Urothelium cell line (cell line): ENCODE measurements at regions not wholly inside any gene's neighbourhood (a gene's known extent, or its start where the extent isn't known, plus 50 kb on each side); places are given as distances from the start of the nearest gene placed in this dataset.
"Not testable (repeated sequence)": the region's sequence is repeated elsewhere in the genome, so short reads cannot be mapped to it uniquely, and the experiment has no call there.

Source experiments
- DNase-seq: peaks from one replicate; pipeline ENCODE4 v3.0.0; 2011; ENCODE audit warnings: low spot score, mixed read lengths
- FAIRE-seq: peaks from 2 replicates; lab custom pipeline; 2011; peaks lifted over from hg19 to GRCh38; lab: Jason Lieb, UNC

- DNase-seq (no peak), FAIRE-seq (no peak)
Observed at GRCh38 chr5:102068870-102069269, 227.2 kb downstream of the SLCO4C1 start.

- FAIRE-seq, result no peak
- DNase-seq, result no peak
Observed at GRCh38 chr5:102049517-102049916, 246.6 kb downstream of the SLCO4C1 start.

DNA sequence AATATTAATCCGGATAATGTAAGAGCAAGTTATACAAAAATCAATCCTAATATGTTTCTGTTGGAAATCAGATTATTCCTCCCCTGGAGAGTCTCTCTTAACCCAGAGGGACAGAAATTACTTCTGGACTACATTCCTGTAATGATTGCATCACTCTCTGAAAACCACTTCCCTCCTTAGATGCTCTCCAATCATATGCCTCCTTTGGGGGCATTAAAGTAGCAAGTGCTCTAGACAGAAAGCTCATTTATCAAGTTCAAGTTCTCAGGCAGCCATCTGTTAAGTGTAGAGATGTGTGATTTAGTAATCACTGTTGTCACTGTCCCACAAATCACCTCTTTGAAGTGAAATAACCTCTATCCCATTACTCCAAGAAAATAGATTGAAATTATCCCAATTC, 247.1 kb downstream of the SLCO4C1 start:
- no peak for DNase-seq
- no peak for FAIRE-seq

- FAIRE-seq, DNase-seq: not testable (repeated sequence)
Observed at GRCh38 chr5:102047073-102047472, 249.0 kb downstream of the SLCO4C1 start.

- DNase-seq, result no peak
- FAIRE-seq, result no peak
Observed at GRCh38 chr5:102040326-102040725, 255.8 kb downstream of the SLCO4C1 start.

- DNase-seq (no peak), FAIRE-seq (no peak)
Observed at GRCh38 chr5:102036927-102037326, 259.2 kb downstream of the SLCO4C1 start.

DNA sequence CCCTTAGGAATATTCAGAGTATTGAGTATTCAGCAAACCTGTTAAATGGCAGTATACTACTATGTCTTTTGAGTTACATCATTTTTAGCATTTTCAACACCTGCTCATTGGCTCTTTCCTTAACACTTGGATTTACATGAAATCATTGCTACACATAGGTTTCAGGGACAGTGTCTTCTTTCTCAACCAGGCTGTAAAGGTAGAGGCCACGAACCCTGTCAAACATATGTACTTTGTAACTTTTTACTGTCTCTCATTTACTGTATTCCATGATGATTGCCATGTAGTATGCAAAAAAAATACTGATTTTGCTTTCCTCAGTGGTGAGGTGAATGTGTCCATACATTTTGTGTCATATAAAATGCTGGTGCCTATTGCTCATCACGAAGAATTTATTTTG, 264.4 kb downstream of the SLCO4C1 start:
- no peak for FAIRE-seq

GRCh38 chr5:102018690-102019089, 277.4 kb downstream of the SLCO4C1 start:
- no peak for DNase-seq
- FAIRE-seq, result no peak

More for the DNA sequence above, 264.4 kb downstream of the SLCO4C1 start:
- DNase-seq, result no peak

- FAIRE-seq (no peak), DNase-seq (no peak)
Observed at GRCh38 chr5:102018279-102018678, 277.8 kb downstream of the SLCO4C1 start.

GRCh38 chr5:102014371-102014770, 281.7 kb downstream of the SLCO4C1 start:
- no peak for DNase-seq

DNA sequence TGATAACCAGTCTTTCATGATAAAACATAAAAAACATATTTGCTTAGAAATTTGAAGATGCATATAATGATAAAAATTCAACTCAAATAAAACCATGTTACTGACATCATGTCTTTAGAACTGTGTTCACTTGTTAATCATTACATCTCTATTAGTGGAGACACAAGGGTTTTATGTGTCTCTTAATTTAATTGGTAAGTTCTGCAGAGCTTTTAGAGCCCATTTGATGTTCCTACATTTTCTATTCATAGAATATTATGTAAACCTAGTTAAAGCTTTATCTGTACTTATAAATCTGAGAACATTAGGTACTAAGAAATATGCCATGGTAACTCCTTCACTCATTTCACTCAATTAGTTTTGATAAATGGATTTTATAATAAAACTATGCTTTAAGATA, 285.4 kb downstream of the SLCO4C1 start:
- DNase-seq (no peak), FAIRE-seq (no peak)

More at GRCh38 chr5:102014371-102014770, 281.7 kb downstream of the SLCO4C1 start:
- FAIRE-seq, result no peak

- DNase-seq (no peak), FAIRE-seq (no peak)
Observed at GRCh38 chr5:101997235-101997634, 298.8 kb downstream of the SLCO4C1 start.

DNA sequence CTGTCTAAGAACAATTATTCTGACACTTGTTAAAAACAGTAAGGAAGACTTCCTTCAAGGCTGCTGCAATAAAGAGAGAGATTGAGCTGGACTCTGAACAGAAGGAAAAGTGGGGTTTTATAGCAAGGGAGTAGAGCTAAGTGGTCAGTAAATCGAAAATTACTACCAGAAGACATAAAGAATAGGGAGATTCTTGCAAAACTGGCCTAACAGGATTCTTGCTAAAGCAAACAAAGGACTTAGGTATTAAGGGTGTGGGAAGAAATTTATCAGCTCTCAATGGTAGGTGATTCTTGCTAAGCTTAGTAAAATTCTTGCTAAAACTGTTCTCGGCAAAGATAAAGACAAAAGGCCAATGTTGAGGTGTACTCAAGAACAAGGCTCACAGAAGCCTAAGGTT, 300.5 kb downstream of the SLCO4C1 start:
- FAIRE-seq (no peak), DNase-seq (no peak)

DNA sequence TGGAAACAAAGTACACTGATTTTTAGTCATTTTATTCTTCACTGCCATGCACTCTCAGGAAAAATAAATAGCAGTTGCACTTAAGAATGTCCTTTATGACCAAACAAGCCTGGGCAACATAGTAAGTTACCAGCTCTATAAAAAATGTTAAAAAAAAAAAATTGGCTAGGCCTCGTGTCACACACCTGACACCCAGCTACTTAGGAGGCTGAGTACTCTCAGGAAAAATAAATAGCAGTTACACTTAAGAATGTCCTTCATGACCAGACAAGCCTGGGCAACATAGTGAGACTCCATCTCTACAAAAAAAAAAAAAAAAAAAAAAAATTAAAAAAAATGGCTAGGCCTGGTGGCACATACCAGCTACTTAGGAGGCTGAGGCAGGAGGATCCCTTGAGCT, 304.6 kb downstream of the SLCO4C1 start:
- FAIRE-seq, result no peak
- DNase-seq, result no peak

DNA sequence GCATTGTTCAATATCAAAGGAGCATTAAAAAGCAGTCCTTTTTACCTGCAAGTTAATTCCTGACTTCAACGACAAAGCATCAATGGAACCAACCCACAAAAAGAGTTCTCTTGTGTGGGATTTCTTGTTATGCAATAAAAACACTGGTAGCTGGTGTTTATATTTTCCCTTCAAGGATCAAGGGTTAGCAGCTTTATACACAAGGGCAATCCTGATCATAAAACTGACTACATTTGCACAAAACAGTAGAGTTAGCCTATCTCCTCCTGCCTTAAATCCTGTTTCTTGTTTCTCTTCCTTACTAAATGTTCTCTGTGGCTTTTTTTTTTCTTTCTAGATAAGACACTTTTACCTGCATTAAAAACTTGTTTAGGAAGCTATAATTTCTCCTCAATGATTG, 306.4 kb downstream of the SLCO4C1 start:
- FAIRE-seq, result no peak
- DNase-seq, result no peak

- FAIRE-seq, result no peak
- peak; percentile 41 for DNase-seq
Observed at GRCh38 chr5:101977729-101978345, 318.2 kb downstream of the SLCO4C1 start.

DNA sequence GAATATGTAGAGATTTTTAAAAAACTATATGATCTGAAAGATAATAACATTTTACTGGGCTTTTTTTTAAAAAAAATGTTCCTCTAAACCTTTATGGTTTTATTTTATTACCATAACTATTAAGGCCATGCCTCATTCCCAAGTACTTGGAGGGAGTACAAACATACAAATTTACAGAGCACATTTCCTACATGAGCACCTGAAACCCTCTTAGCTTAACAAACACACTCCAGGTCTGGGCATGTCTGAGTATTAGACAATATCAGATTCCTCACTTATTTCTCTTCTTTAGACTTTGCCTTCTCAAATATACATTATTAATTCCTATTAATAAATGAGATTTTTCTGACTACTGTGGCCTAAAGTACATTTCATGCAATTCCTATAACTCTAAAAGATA, 319.2 kb downstream of the SLCO4C1 start:
- FAIRE-seq (no peak), DNase-seq (no peak)

DNA sequence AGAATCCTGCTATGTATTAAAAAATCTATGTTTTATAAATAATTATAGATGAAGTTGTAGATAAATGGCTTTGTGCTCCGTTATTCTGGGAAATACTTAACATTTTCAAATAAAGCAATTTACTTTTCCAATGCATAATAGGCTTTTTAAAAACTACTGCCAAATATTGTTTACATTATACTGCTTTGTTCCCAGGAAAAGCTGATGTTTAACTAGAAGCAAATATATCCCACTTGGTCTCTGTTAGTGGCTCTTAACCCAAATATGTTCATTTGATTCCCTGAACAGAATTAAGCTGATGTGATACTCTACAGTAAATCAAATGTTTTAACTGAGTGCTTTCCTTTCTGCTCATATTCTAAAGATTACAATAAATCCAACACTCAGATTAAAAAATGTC, 326.3 kb downstream of the SLCO4C1 start:
- DNase-seq (no peak), FAIRE-seq (no peak)

DNA sequence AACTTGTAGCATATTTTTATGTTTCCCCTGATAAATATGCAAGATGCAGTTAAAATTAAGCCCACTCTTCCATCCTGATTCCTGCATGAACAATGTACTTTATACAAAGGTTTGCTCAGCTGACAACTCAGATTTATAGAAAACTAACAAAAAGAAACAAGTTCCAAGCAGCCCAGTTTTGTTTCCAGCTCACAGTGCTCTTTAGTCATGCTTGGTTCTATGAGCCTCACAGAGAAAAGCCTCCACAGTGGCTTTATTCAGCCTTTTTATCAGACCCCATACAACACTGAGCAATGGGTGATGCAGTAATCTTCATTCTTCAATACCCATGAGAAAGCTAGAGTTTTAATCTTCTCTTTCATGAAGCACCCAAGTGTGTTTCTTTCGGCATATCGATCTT, 329.6 kb downstream of the SLCO4C1 start:
- DNase-seq (no peak), FAIRE-seq (no peak)

- DNase-seq, result no peak
- FAIRE-seq, result no peak
Observed at GRCh38 chr5:101955891-101956290, 340.2 kb downstream of the SLCO4C1 start.

- DNase-seq (no peak), FAIRE-seq (no peak)
Observed at GRCh38 chr5:101950019-101950418, 346.1 kb downstream of the SLCO4C1 start.

- no peak for FAIRE-seq
- DNase-seq, result no peak
Observed at GRCh38 chr5:101948615-101949014, 347.5 kb downstream of the SLCO4C1 start.

- DNase-seq (no peak), FAIRE-seq (no peak)
Observed at GRCh38 chr5:101943784-101944183, 352.3 kb downstream of the SLCO4C1 start.
